ENCODE measurements at regions not wholly inside any gene's neighbourhood (a gene's known extent, or its start where the extent isn't known, plus 50 kb on each side); places are given as distances from the start of the nearest gene placed in this dataset.

DNA sequence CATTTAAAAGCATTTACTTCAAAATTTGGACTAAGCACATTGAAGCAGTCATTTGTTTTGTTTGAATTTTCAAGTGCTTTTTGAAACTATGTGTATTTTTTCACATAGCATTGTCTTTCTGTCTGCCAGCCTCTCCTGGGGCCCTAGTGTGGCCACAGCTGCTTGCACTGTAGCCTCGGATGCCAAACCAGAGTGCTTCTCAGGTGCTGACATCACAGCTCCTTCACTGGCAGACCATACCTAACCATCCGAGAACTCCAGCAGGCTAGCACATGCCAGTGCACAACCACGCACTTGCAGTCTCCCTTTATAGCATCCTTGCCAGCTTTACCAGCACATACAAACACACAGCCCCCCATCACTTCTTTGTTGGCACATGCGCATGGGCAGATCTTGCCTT lies 1019.7 kb downstream of the STPG2 start:
- DNase-seq (ENCODE audit: low read depth in 1 of 2, low spot score in 1 of 2), result no peak
- Histone ChIP-seq H3K4me3 (replicated peaks; ENCODE audit: insufficient read depth, low read length) (no peak overlapping the region), H3K27me3 (ENCODE audit: insufficient read depth, poor library complexity, severe bottlenecking) (no peaks in the 10 kb centered on the region), H3K27ac (replicated peaks) (no peak overlapping the region)
- TF ChIP-seq CTCF (IDR thresholded peaks at IDR 0.05; ENCODE audit: insufficient read depth, low read length) (no peak), SPI1 (IDR thresholded peaks at IDR 0.05; ENCODE audit: borderline replicate concordance, low read depth) (no peak), POLR2AphosphoS5 (IDR thresholded peaks at IDR 0.05; ENCODE audit: low read depth) (no peak), REST (IDR thresholded peaks at IDR 0.05; ENCODE audit: insufficient replicate concordance, low read depth) (no peak), GABPA (IDR thresholded peaks at IDR 0.05; ENCODE audit: low read depth) (no peak)

GRCh38 chr4:97132435-97132834 lies 1010.8 kb downstream of the STPG2 start:
- no peak for DNase-seq (ENCODE audit: low read depth in 1 of 2, low spot score in 1 of 2)
- Histone ChIP-seq H3K27ac (replicated peaks) (no peak overlapping the region), H3K4me3 (replicated peaks; ENCODE audit: insufficient read depth, low read length) (no peak overlapping the region), H3K27me3 (ENCODE audit: insufficient read depth, poor library complexity, severe bottlenecking) (no peaks in the 10 kb centered on the region)
- TF ChIP-seq CTCF (IDR thresholded peaks at IDR 0.05; ENCODE audit: insufficient read depth, low read length), result no peak
- TF ChIP-seq POLR2AphosphoS5 (IDR thresholded peaks at IDR 0.05; ENCODE audit: low read depth), result no peak
- TF ChIP-seq REST (IDR thresholded peaks at IDR 0.05; ENCODE audit: insufficient replicate concordance, low read depth), result no peak
- TF ChIP-seq GABPA (IDR thresholded peaks at IDR 0.05; ENCODE audit: low read depth), result no peak
- TF ChIP-seq SPI1 (IDR thresholded peaks at IDR 0.05; ENCODE audit: borderline replicate concordance, low read depth), result no peak

- TF ChIP-seq GABPA (IDR thresholded peaks at IDR 0.05; ENCODE audit: low read depth) (no peak), SPI1 (IDR thresholded peaks at IDR 0.05; ENCODE audit: borderline replicate concordance, low read depth) (no peak), REST (IDR thresholded peaks at IDR 0.05; ENCODE audit: insufficient replicate concordance, low read depth) (no peak), CTCF (IDR thresholded peaks at IDR 0.05; ENCODE audit: insufficient read depth, low read length) (no peak), POLR2AphosphoS5 (IDR thresholded peaks at IDR 0.05; ENCODE audit: low read depth) (no peak)
- no peak overlapping the region for H3K4me3 ChIP-seq (replicated peaks; ENCODE audit: insufficient read depth, low read length)
- no peak overlapping the region for H3K27ac ChIP-seq (replicated peaks)
- no peaks in the 10 kb centered on the region for H3K27me3 ChIP-seq (ENCODE audit: insufficient read depth, poor library complexity, severe bottlenecking)
- no peak for DNase-seq (ENCODE audit: low read depth in 1 of 2, low spot score in 1 of 2)
Observed at GRCh38 chr4:97134456-97134855, 1008.8 kb downstream of the STPG2 start.

All from HL-60 (cell line).